Ascending aorta (tissue), 2 donors: ENCODE measurements at regions not wholly inside any gene's neighbourhood (a gene's known extent, or its start where the extent isn't known, plus 50 kb on each side); places are given as distances from the start of the nearest gene placed in this dataset.

Experiments used
- DNase-seq, 2 donors: peaks; one replicate each; pipeline ENCODE4 v3.0.0-alpha.2; 2019; ENCODE audit warnings: low spot score in 2 of 2
- H3K27ac ChIP-seq, 2 donors: fragments of 200-600 bp; sonication (generic); one replicate each; pipeline ENCODE4 v1.5.1; 2016 to 2017; ENCODE audit warnings: mild to moderate bottlenecking in 1 of 2
- H3K27me3 ChIP-seq: fragments of 200-600 bp; sonication (generic); one replicate; pipeline ENCODE4 v1.5.1; 2017
- H3K36me3 ChIP-seq, 2 donors: fragments of 200-600 bp; sonication (generic); one replicate each; pipeline ENCODE4 v1.5.1; 2016
- H3K4me1 ChIP-seq, 2 donors: fragments of 200-600 bp; sonication (generic); one replicate each; pipeline ENCODE4 v1.5.1; 2016 to 2017; ENCODE audit warnings: mild to moderate bottlenecking in 1 of 2
- H3K4me3 ChIP-seq, 2 donors: fragments of 200-600 bp; sonication (generic); one replicate each; pipeline ENCODE4 v1.5.1; 2016 to 2017; ENCODE audit warnings: mild to moderate bottlenecking in 1 of 2
- H3K9me3 ChIP-seq, 2 donors: fragments of 200-600 bp; sonication (generic); one replicate each; pipeline ENCODE4 v1.5.1; 2016
- CTCF ChIP-seq, 3 experiments: fragments of 200-600 bp in 2 of 3; fragments of 450-650 bp in 1 of 3; sonication (generic) in 2 of 3; IDR thresholded peaks; one replicate each; pipeline ENCODE4 v1.5.1; 2016 to 2019; ENCODE audit warnings: antibody characterized with exemption in 3 of 3, mild to moderate bottlenecking in 1 of 3, moderate library complexity in 1 of 3
- intact Hi-C: fragments of 100-400 bp; cut with DNase I; formaldehyde crosslinking; loops from one replicate; pipeline ENCODE4 v1.15.1; 2023

- Histone ChIP-seq H3K4me1 (no peaks in the 10 kb centered on the region), H3K27me3 (no peaks in the 10 kb centered on the region), H3K9me3 (no peaks in the 10 kb centered on the region), H3K27ac (no peak overlapping the region), H3K4me3 (no peak overlapping the region), H3K36me3 (no peaks in the 10 kb centered on the region)
- no peak for TF ChIP-seq CTCF (IDR thresholded peaks at IDR 0.05)
- no peak for DNase-seq
- intact Hi-C loops: no loop called here
Observed at GRCh38 chr9:607417-607816, 234.1 kb upstream of the DMRT1 start.

GRCh38 chr9:613771-614347 lies 227.6 kb upstream of the DMRT1 start:
- H3K27ac ChIP-seq: peak overlapping the region; percentile 86 to 88
- no peaks in the 10 kb centered on the region for H3K36me3 ChIP-seq
- no peaks in the 10 kb centered on the region for H3K27me3 ChIP-seq
- peak; percentile 55 to 94 for DNase-seq
- no peaks in the 10 kb centered on the region for H3K9me3 ChIP-seq
- intact Hi-C loops: loop anchor here (1.0 to 5.0 kb wide), 4 partner anchors 82 to 393 kb away; no protein-coding TSS in a partner anchor
- H3K4me3 ChIP-seq: no peak overlapping the region
- H3K4me1 ChIP-seq: peaks cover 10 to 25% of the 10 kb centered on the region in 2 donors
- peak; percentile 79 to 88 (median 82) for TF ChIP-seq CTCF (IDR thresholded peaks at IDR 0.05)

- DNase-seq: no peak
- Histone ChIP-seq H3K36me3 (no peaks in the 10 kb centered on the region), H3K27ac (peak overlapping the region; percentile 86 to 88), H3K27me3 (no peaks in the 10 kb centered on the region), H3K4me1 (peaks cover 16 to 30% of the 10 kb centered on the region in 2 donors), H3K9me3 (no peaks in the 10 kb centered on the region), H3K4me3 (no peak overlapping the region)
- TF ChIP-seq CTCF (IDR thresholded peaks at IDR 0.05): no peak
- intact Hi-C loops: loop anchor here (1.0 to 5.0 kb wide), 3 partner anchors 82 to 393 kb away; no protein-coding TSS in a partner anchor
Observed at GRCh38 chr9:614431-614830, 227.1 kb upstream of the DMRT1 start.

GRCh38 chr9:615756-616155 lies 225.7 kb upstream of the DMRT1 start:
- no peak for DNase-seq
- no peak overlapping the region for H3K4me3 ChIP-seq
- intact Hi-C loops: loop anchor here (2.0 to 5.0 kb wide), 2 partner anchors 122 to 137 kb away; no protein-coding TSS in a partner anchor
- H3K4me1 ChIP-seq: peaks cover 17 to 30% of the 10 kb centered on the region in 2 donors
- peak overlapping the region; percentile 86 to 88 for H3K27ac ChIP-seq
- TF ChIP-seq CTCF (IDR thresholded peaks at IDR 0.05): no peak
- no peaks in the 10 kb centered on the region for H3K9me3 ChIP-seq
- no peaks in the 10 kb centered on the region for H3K36me3 ChIP-seq
- no peaks in the 10 kb centered on the region for H3K27me3 ChIP-seq

GRCh38 chr9:616694-617093 lies 224.8 kb upstream of the DMRT1 start:
- no peaks in the 10 kb centered on the region for H3K36me3 ChIP-seq
- H3K27me3 ChIP-seq: no peaks in the 10 kb centered on the region
- intact Hi-C loops: loop anchor here (2.0 to 5.0 kb wide), 2 partner anchors 121 to 136 kb away; no protein-coding TSS in a partner anchor
- no peak for TF ChIP-seq CTCF (IDR thresholded peaks at IDR 0.05)
- H3K4me1 ChIP-seq: peaks cover 17 to 33% of the 10 kb centered on the region in 2 donors
- no peaks in the 10 kb centered on the region for H3K9me3 ChIP-seq
- no peak for DNase-seq
- peak overlapping the region; percentile 86 to 88 for H3K27ac ChIP-seq
- H3K4me3 ChIP-seq: no peak overlapping the region
